ENCODE measurements at regions not wholly inside any gene's neighbourhood (a gene's known extent, or its start where the extent isn't known, plus 50 kb on each side); places are given as distances from the start of the nearest gene placed in this dataset.

DNA sequence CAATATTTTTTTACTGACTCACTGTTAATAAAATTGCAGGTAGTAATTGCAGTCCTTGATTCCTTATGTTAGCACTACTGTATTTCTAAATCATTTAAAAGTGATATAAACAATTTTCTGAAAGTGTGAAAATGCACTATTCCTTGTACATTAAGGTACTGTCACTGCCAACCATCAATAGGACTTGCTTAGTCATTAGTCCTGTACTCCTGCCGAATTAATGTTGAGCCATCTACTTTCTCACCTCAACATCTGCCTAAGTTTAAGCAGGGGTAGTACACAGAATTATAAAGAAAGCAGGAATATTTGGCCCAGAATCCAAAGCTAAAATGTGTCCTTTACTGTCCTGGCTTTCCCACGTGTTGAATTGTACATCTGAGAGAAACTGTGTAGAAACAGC lies 87.0 kb upstream of the TRPC3 start:
- in situ Hi-C loops (cut with HindIII; ENCODE audit: low pct_ligation_motif_present, low sequenced_read_pairs): no loop called here
- H3K36me3 ChIP-seq (replicated peaks): no peaks in the 10 kb centered on the region
- TF ChIP-seq CTCF (IDR thresholded peaks at IDR 0.05; ENCODE audit: low read depth, low read length, missing control alignments): no peak
- H3K27ac ChIP-seq: no peak overlapping the region
- DNase-seq: no peak
- no peaks in the 10 kb centered on the region for H3K27me3 ChIP-seq (replicated peaks)
- no peak overlapping the region for H3K4me3 ChIP-seq (ENCODE audit: low read depth, low read length)

- no peaks in the 10 kb centered on the region for H3K27me3 ChIP-seq (replicated peaks)
- in situ Hi-C loops (cut with HindIII; ENCODE audit: low pct_ligation_motif_present, low sequenced_read_pairs): no loop called here
- DNase-seq: no peak
- H3K4me3 ChIP-seq (ENCODE audit: low read depth, low read length): no peak overlapping the region
- H3K36me3 ChIP-seq (replicated peaks): no peaks in the 10 kb centered on the region
- H3K27ac ChIP-seq: no peak overlapping the region
- no peak for TF ChIP-seq CTCF (IDR thresholded peaks at IDR 0.05; ENCODE audit: low read depth, low read length, missing control alignments)
Observed at GRCh38 chr4:122034619-122035018, 82.8 kb upstream of the TRPC3 start.

GRCh38 chr4:122027203-122027602 lies 75.3 kb upstream of the TRPC3 start:
- Histone ChIP-seq H3K36me3 (replicated peaks) (no peaks in the 10 kb centered on the region), H3K4me3 (ENCODE audit: low read depth, low read length) (no peak overlapping the region), H3K27me3 (replicated peaks) (no peaks in the 10 kb centered on the region), H3K27ac (no peak overlapping the region)
- DNase-seq: no peak
- TF ChIP-seq CTCF (IDR thresholded peaks at IDR 0.05; ENCODE audit: low read depth, low read length, missing control alignments): no peak
- in situ Hi-C loops (cut with HindIII; ENCODE audit: low pct_ligation_motif_present, low sequenced_read_pairs): no loop called here

DNA sequence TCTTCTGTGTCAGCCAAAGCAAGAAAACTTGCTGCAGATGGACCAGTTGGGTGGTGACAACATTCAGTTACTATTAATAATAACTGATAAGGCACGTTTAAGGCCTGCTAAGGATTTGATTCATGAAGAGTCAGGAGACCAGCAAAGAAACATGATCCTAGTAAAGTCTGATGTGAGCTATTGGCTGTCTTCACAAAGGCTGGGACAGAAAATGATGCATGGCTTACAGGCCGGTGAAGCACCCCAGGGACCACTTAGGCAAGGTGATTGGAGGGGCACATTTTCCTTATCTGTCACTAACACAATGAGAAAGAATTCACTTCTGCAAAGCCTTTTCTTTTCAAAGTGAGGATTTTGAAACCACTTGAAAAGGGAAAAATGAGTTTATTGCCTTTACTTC lies 65.4 kb upstream of the TRPC3 start:
- Histone ChIP-seq H3K27me3 (replicated peaks) (no peaks in the 10 kb centered on the region), H3K36me3 (replicated peaks) (no peaks in the 10 kb centered on the region), H3K27ac (no peak overlapping the region), H3K4me3 (ENCODE audit: low read depth, low read length) (no peak overlapping the region)
- no peak for TF ChIP-seq CTCF (IDR thresholded peaks at IDR 0.05; ENCODE audit: low read depth, low read length, missing control alignments)
- in situ Hi-C loops (cut with HindIII; ENCODE audit: low pct_ligation_motif_present, low sequenced_read_pairs): no loop called here
- DNase-seq: no peak

GRCh38 chr4:122015203-122015602 lies 63.3 kb upstream of the TRPC3 start:
- Histone ChIP-seq H3K36me3 (replicated peaks) (no peaks in the 10 kb centered on the region), H3K27ac (no peak overlapping the region), H3K27me3 (replicated peaks) (no peaks in the 10 kb centered on the region), H3K4me3 (ENCODE audit: low read depth, low read length) (no peak overlapping the region)
- no peak for DNase-seq
- in situ Hi-C loops (cut with HindIII; ENCODE audit: low pct_ligation_motif_present, low sequenced_read_pairs): no loop called here
- TF ChIP-seq CTCF (IDR thresholded peaks at IDR 0.05; ENCODE audit: low read depth, low read length, missing control alignments): no peak

- in situ Hi-C loops (cut with HindIII; ENCODE audit: low pct_ligation_motif_present, low sequenced_read_pairs): no loop called here
- no peak overlapping the region for H3K4me3 ChIP-seq (ENCODE audit: low read depth, low read length)
- peak; percentile 11 for DNase-seq
- H3K27me3 ChIP-seq (replicated peaks): no peaks in the 10 kb centered on the region
- H3K27ac ChIP-seq: no peak overlapping the region
- no peaks in the 10 kb centered on the region for H3K36me3 ChIP-seq (replicated peaks)
- no peak for TF ChIP-seq CTCF (IDR thresholded peaks at IDR 0.05; ENCODE audit: low read depth, low read length, missing control alignments)
Observed at GRCh38 chr4:122012735-122013134, 60.9 kb upstream of the TRPC3 start.
